A673 (cell line): ENCODE measurements at regions not wholly inside any gene's neighbourhood (a gene's known extent, or its start where the extent isn't known, plus 50 kb on each side); places are given as distances from the start of the nearest gene placed in this dataset.

Source experiments
- EZH2 ChIP-seq: fragments of 200-600 bp; sonication (generic); IDR thresholded peaks from 2 replicates; pipeline ENCODE4 v1.6.1; 2017; ENCODE audit warnings: borderline replicate concordance, low read depth, mild to moderate bottlenecking, mixed read lengths, antibody characterized with exemption, low read length; ENCODE audit not compliant: poor library complexity, severe bottlenecking
- TF ChIP-seq, protein P1 (sequence below): fragments of 300-800, 200-600 bp; sonication (generic); conservative IDR thresholded peaks from 2 replicates; pipeline ENCODE4 v1.5.1; 2017; ENCODE audit warnings: low read depth, mild to moderate bottlenecking, antibody characterized with exemption, low read length, moderate library complexity, mixed read lengths

DNA sequence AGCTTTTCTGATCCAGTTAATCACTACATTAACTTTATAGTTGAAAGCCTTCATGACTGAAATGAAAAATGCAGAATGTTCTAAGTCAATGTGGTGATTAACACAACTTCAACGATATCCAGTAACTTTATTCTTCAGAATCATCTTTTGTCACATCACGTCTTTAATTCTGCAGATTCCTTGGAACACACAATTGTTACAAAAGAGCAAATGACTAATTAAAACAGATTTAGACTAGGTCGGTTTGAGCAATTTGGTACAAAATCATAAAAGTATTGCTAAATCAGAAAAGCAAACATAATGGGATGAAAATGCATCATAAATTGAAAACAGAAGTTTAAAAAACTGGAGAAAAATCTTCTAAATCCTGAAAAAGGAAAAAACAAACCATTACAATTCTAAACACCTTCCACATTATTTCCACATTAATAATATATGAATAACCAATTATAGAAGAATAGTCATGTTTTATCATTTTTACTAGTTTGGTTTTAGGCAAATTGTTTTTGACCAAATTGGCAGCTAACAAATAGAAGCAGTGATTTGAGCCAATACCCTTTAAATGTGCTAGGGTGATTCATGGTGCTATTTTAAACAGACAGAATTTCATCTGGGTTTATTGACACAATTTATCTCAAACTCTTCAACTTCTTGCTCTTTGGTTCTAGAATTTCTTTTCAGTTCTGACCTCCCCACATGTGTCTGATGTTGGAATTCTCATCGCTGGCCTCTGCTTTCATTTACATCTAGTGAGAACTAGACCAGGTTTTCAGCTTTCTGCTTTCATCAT, 468.1 kb upstream of the PTBP2 start:
- TF ChIP-seq, protein P1, sequence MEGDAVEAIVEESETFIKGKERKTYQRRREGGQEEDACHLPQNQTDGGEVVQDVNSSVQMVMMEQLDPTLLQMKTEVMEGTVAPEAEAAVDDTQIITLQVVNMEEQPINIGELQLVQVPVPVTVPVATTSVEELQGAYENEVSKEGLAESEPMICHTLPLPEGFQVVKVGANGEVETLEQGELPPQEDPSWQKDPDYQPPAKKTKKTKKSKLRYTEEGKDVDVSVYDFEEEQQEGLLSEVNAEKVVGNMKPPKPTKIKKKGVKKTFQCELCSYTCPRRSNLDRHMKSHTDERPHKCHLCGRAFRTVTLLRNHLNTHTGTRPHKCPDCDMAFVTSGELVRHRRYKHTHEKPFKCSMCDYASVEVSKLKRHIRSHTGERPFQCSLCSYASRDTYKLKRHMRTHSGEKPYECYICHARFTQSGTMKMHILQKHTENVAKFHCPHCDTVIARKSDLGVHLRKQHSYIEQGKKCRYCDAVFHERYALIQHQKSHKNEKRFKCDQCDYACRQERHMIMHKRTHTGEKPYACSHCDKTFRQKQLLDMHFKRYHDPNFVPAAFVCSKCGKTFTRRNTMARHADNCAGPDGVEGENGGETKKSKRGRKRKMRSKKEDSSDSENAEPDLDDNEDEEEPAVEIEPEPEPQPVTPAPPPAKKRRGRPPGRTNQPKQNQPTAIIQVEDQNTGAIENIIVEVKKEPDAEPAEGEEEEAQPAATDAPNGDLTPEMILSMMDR = no peak
- TF ChIP-seq EZH2 = no peak
